D341Med (cell line): ENCODE measurements at regions not wholly inside any gene's neighbourhood (a gene's known extent, or its start where the extent isn't known, plus 50 kb on each side); places are given as distances from the start of the nearest gene placed in this dataset.

ENCODE experiments used
- DNase-seq: peaks from one replicate; pipeline ENCODE4 v3.0.0; 2012; ENCODE audit warnings: low spot score

GRCh38 chr4:8756816-8757215 lies 114.8 kb downstream of the HMX1 start:
- no peak for DNase-seq

GRCh38 chr4:8754634-8755589 lies 116.7 kb downstream of the HMX1 start:
- DNase-seq: no peak

- no peak for DNase-seq
Observed at GRCh38 chr4:8748236-8748575, 123.4 kb downstream of the HMX1 start.

GRCh38 chr4:8747467-8748235 lies 124.0 kb downstream of the HMX1 start:
- no peak for DNase-seq

GRCh38 chr4:8746523-8747466 lies 124.8 kb downstream of the HMX1 start:
- no peak for DNase-seq

GRCh38 chr4:8745826-8746225 lies 125.8 kb downstream of the HMX1 start:
- DNase-seq: no peak

- no peak for DNase-seq
Observed at GRCh38 chr4:8745005-8745790, 126.4 kb downstream of the HMX1 start.

- no peak for DNase-seq
Observed at GRCh38 chr4:8744083-8744805, 127.4 kb downstream of the HMX1 start.

GRCh38 chr4:8742546-8742945 lies 129.1 kb downstream of the HMX1 start:
- DNase-seq: no peak

GRCh38 chr4:8741513-8742226 lies 130.0 kb downstream of the HMX1 start:
- DNase-seq: peak; percentile 9

GRCh38 chr4:8740666-8741395 lies 130.8 kb downstream of the HMX1 start:
- DNase-seq: peak; percentile 12

GRCh38 chr4:8739820-8740665 lies 131.6 kb downstream of the HMX1 start:
- peak; percentile 17 for DNase-seq

- no peak for DNase-seq
Observed at GRCh38 chr4:8739317-8739716, 132.3 kb downstream of the HMX1 start.

- peak; percentile 22 for DNase-seq
Observed at GRCh38 chr4:8738471-8738931, 133.1 kb downstream of the HMX1 start.

- DNase-seq: peak; percentile 9
Observed at GRCh38 chr4:8737601-8738279, 133.9 kb downstream of the HMX1 start.

- peak; percentile 6 for DNase-seq
Observed at GRCh38 chr4:8737075-8737474, 134.6 kb downstream of the HMX1 start.

GRCh38 chr4:8736090-8736825 lies 135.4 kb downstream of the HMX1 start:
- no peak for DNase-seq
